T-cell (primary cell): ENCODE measurements at regions not wholly inside any gene's neighbourhood (a gene's known extent, or its start where the extent isn't known, plus 50 kb on each side); places are given as distances from the start of the nearest gene placed in this dataset.

Experiments used
- ATAC-seq, 4 experiments: fragments of 200-7000 bp in 3 of 4; fragments of 150-1000 bp in 1 of 4; cut with Tn5 transposase; replicated peaks in 1 of 4; 1 replicate in 3 of 4; 2 replicates in 1 of 4; pipeline ENCODE4 v1.10.0; 2021; ENCODE audit warnings: moderate library complexity in 3 of 4, mild to moderate bottlenecking in 2 of 4, moderate number of reproducible peaks in 1 of 4
- CTCF ChIA-PET, 2 donors: fragments of 300-600 bp; sonication (Branson Sonifier 250); formaldehyde crosslinking; loops; one replicate each; lab custom pipeline; 2022; ENCODE audit warnings: antibody characterized with exemption in 2 of 2; lab: Charles Lee
- POLR2A ChIA-PET, 2 donors: fragments of 300-600 bp; sonication (Branson Sonifier 250); formaldehyde crosslinking; loops; one replicate each; lab custom pipeline; 2022; ENCODE audit warnings: antibody characterized with exemption in 2 of 2; lab: Charles Lee
- DNase-seq, 35 experiments: peaks; one replicate each; pipeline versions ENCODE4 v3.0.0 to v3.0.0-alpha.2; 2013 to 2023
- H3K27ac ChIP-seq: one replicate; pipeline ENCODE4 v1.5.1; 2013; ENCODE audit warnings: low read length
- H3K27me3 ChIP-seq, 2 experiments: replicated peaks in 1 of 2; 1 replicate in 1 of 2; 2 replicates in 1 of 2; pipeline versions ENCODE4 v1.6.1 to v1.7.0; 2013; ENCODE audit warnings: low read length in 1 of 2, mixed read lengths in 1 of 2; ENCODE audit not compliant: control insufficient read depth in 2 of 2, insufficient read depth in 2 of 2; ENCODE audit errors: extremely low read depth in 1 of 2
- H3K36me3 ChIP-seq, 2 donors: 1 replicate in 1 of 2; 2 replicates in 1 of 2; pipeline versions ENCODE4 v1.6.1 to v1.7.0; 2013; ENCODE audit warnings: low read length in 1 of 2; ENCODE audit not compliant: control insufficient read depth in 2 of 2, insufficient read depth in 1 of 2; ENCODE audit errors: extremely low read depth in 1 of 2
- H3K4me1 ChIP-seq, 2 experiments: 1 replicate in 1 of 2; 2 replicates in 1 of 2; pipeline versions ENCODE4 v1.6.1 to v1.7.0; 2013; ENCODE audit warnings: low read length in 2 of 2, mixed read lengths in 1 of 2; ENCODE audit not compliant: insufficient read depth in 2 of 2, control insufficient read depth in 1 of 2; ENCODE audit errors: extremely low read depth in 1 of 2
- H3K4me3 ChIP-seq, 2 donors: 1 replicate in 1 of 2; 2 replicates in 1 of 2; pipeline versions ENCODE4 v1.5.1 to v1.7.0; 2013; ENCODE audit warnings: mild to moderate bottlenecking in 2 of 2, low read length in 1 of 2, moderate library complexity in 1 of 2; ENCODE audit not compliant: control insufficient read depth in 1 of 2; ENCODE audit errors: extremely low read depth in 1 of 2
- H3K9me3 ChIP-seq: 2 replicates; pipeline ENCODE4 v1.7.0; 2013
- H3K27ac Mint-ChIP-seq, 2 donors: one replicate each; pipeline ENCODE4 v1.8.0; 2020 to 2021; ENCODE audit warnings: mild to moderate bottlenecking in 2 of 2, mixed read lengths in 2 of 2
- H3K27me3 Mint-ChIP-seq, 2 donors: one replicate each; pipeline ENCODE4 v1.8.0; 2021 to 2022; ENCODE audit warnings: mixed read lengths in 2 of 2
- H3K36me3 Mint-ChIP-seq: one replicate; pipeline ENCODE4 v1.8.0; 2021; ENCODE audit warnings: mixed read lengths
- H3K4me1 Mint-ChIP-seq, 3 donors: one replicate each; pipeline ENCODE4 v1.8.0; 2020 to 2022; ENCODE audit warnings: mixed read lengths in 3 of 3, mild to moderate bottlenecking in 1 of 3
- H3K4me3 Mint-ChIP-seq, 3 donors: one replicate each; pipeline ENCODE4 v1.8.0; 2020 to 2022; ENCODE audit warnings: mild to moderate bottlenecking in 3 of 3, mixed read lengths in 3 of 3, moderate library complexity in 3 of 3
- H3K9me3 Mint-ChIP-seq, 3 donors: one replicate each; pipeline ENCODE4 v1.8.0; 2020 to 2022; ENCODE audit warnings: mixed read lengths in 3 of 3
- WGBS: methylation state at CpG from one replicate; pipeline ENCODE4 v1.1.5; 2013; ENCODE audit warnings: missing lambda C conversion rate; ENCODE audit not compliant: insufficient coverage; 5-methylcytosine and 5-hydroxymethylcytosine counted together

DNA sequence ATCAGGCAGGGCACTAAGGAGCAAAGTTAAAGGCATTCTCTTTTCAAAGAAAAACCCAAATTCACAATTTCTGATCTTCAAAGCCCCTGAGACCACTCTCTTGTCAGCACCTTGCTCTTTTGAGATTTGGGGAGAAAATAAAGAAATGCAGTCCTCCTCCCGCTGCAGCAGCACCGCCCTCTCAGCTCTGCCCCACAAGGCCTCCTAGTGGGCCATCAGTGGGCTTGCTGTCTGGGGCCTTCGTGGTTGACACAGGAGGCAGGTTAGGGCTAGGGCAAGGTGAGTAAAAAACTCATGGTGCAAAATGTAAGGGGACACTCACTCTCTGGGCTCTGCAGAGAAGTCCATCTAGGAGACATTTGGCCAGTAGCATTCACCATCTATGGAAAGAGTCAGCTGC is 67.4 kb upstream of the CTTNBP2NL start:
- ChIA-PET CTCF (no interaction called here), POLR2A (no interaction called here)
- Mint-ChIP-seq H3K4me3 (no peak overlapping the region), H3K27me3 (peaks cover 44 to 48% of the 10 kb centered on the region in 2 donors), H3K36me3 (no peaks in the 10 kb centered on the region), H3K27ac (no peak overlapping the region), H3K9me3 (no peaks in the 10 kb centered on the region), H3K4me1 (no peaks in the 10 kb centered on the region)
- no peak for ATAC-seq
- no peak for DNase-seq
- no CpG with 5 or more reads among the region's 3 CpGs for WGBS
- Histone ChIP-seq H3K27me3 (peaks cover 2 to 32% of the 10 kb centered on the region in 2 experiments), H3K9me3 (no peaks in the 10 kb centered on the region), H3K36me3 (no peaks in the 10 kb centered on the region), H3K27ac (no peak overlapping the region), H3K4me3 (no peak overlapping the region), H3K4me1 (no peaks in the 10 kb centered on the region)

GRCh38 chr1:112332176-112333150 is 63.6 kb upstream of the CTTNBP2NL start:
- 100% methylated on average over 2 of the region's 9 CpGs for WGBS
- CTCF ChIA-PET = no interaction called here
- no peak for ATAC-seq

GRCh38 chr1:112335351-112335750 is 60.7 kb upstream of the CTTNBP2NL start:
- H3K27me3 Mint-ChIP-seq = peaks cover 41 to 46% of the 10 kb centered on the region in 2 donors
- H3K27ac Mint-ChIP-seq = no peak overlapping the region
- H3K4me1 Mint-ChIP-seq = peaks cover 5 to 12% (median 7%) of the 10 kb centered on the region in 3 donors
- Histone ChIP-seq H3K36me3 (no peaks in the 10 kb centered on the region), H3K4me3 (no peak overlapping the region), H3K9me3 (no peaks in the 10 kb centered on the region), H3K4me1 (peaks cover 0 to 5% of the 10 kb centered on the region in 2 experiments), H3K27ac (no peak overlapping the region), H3K27me3 (peaks cover 2 to 26% of the 10 kb centered on the region in 2 experiments)
- no peaks in the 10 kb centered on the region for H3K9me3 Mint-ChIP-seq
- no peak overlapping the region for H3K4me3 Mint-ChIP-seq
- ChIA-PET CTCF (no interaction called here), POLR2A (no interaction called here)
- ATAC-seq (no peak), DNase-seq (no peak)
- no peaks in the 10 kb centered on the region for H3K36me3 Mint-ChIP-seq
- WGBS = no CpG with 5 or more reads among the region's 3 CpGs

More at GRCh38 chr1:112332176-112333150, 63.6 kb upstream of the CTTNBP2NL start:
- peaks cover 39 to 51% of the 10 kb centered on the region in 2 donors for H3K27me3 Mint-ChIP-seq
- H3K4me3 Mint-ChIP-seq = no peak overlapping the region
- H3K9me3 ChIP-seq = no peaks in the 10 kb centered on the region
- no peak overlapping the region for H3K27ac ChIP-seq
- no peak for DNase-seq
- H3K36me3 Mint-ChIP-seq = no peaks in the 10 kb centered on the region
- H3K4me3 ChIP-seq = no peak overlapping the region
- H3K4me1 ChIP-seq = peaks cover 0 to 5% of the 10 kb centered on the region in 2 experiments
- peaks cover 2 to 24% of the 10 kb centered on the region in 2 experiments for H3K27me3 ChIP-seq
- POLR2A ChIA-PET = no interaction called here
- H3K4me1 Mint-ChIP-seq = peaks cover 5 to 8% (median 7%) of the 10 kb centered on the region in 3 donors
- H3K36me3 ChIP-seq = no peaks in the 10 kb centered on the region
- H3K9me3 Mint-ChIP-seq = no peaks in the 10 kb centered on the region
- H3K27ac Mint-ChIP-seq = no peak overlapping the region

- peak in 2 of 4 experiments; percentile 62 to 64 for ATAC-seq
- no peaks in the 10 kb centered on the region for H3K36me3 Mint-ChIP-seq
- CTCF ChIA-PET = interaction anchor here (0.7 kb wide), 4 partner anchors 16 to 1897 kb away, joined by 3 to 6 read pairs (median 3); no protein-coding TSS in a partner anchor
- Histone ChIP-seq H3K4me1 (peaks cover 0 to 5% of the 10 kb centered on the region in 2 experiments), H3K27ac (no peak overlapping the region), H3K27me3 (peaks cover 2 to 22% of the 10 kb centered on the region in 2 experiments), H3K9me3 (no peaks in the 10 kb centered on the region), H3K4me3 (no peak overlapping the region), H3K36me3 (no peaks in the 10 kb centered on the region)
- no peak overlapping the region for H3K27ac Mint-ChIP-seq
- peak overlapping the region; percentile 10 to 49 (median 23) for H3K4me3 Mint-ChIP-seq
- H3K27me3 Mint-ChIP-seq = peaks cover 26 to 38% of the 10 kb centered on the region in 2 donors
- DNase-seq = peak in 10 of 35 experiments; percentile 4 to 35 (median 16)
- peaks cover 5 to 12% (median 7%) of the 10 kb centered on the region in 3 donors for H3K4me1 Mint-ChIP-seq
- POLR2A ChIA-PET = no interaction called here
- WGBS = 4% methylated on average over 6 of the region's 13 CpGs
- no peaks in the 10 kb centered on the region for H3K9me3 Mint-ChIP-seq
These were observed 58.9 kb upstream of the CTTNBP2NL start for GRCh38 chr1:112337028-112337531.

GRCh38 chr1:112341986-112342385 is 54.0 kb upstream of the CTTNBP2NL start:
- ATAC-seq (no peak), DNase-seq (no peak)
- no peaks in the 10 kb centered on the region for H3K36me3 Mint-ChIP-seq
- peaks cover 7 to 19% of the 10 kb centered on the region in 2 donors for H3K27me3 Mint-ChIP-seq
- CTCF ChIA-PET = no interaction called here
- no peak overlapping the region for H3K27ac ChIP-seq
- H3K36me3 ChIP-seq = no peaks in the 10 kb centered on the region
- peaks cover 11 to 19% of the 10 kb centered on the region in 2 experiments for H3K4me1 ChIP-seq
- no peaks in the 10 kb centered on the region for H3K9me3 Mint-ChIP-seq
- H3K27ac Mint-ChIP-seq = no peak overlapping the region
- no peak overlapping the region for H3K4me3 ChIP-seq
- H3K27me3 ChIP-seq = peaks cover 0 to 15% of the 10 kb centered on the region in 2 experiments
- POLR2A ChIA-PET = no interaction called here
- peaks cover 22 to 30% (median 22%) of the 10 kb centered on the region in 3 donors for H3K4me1 Mint-ChIP-seq
- no peaks in the 10 kb centered on the region for H3K9me3 ChIP-seq
- no peak overlapping the region for H3K4me3 Mint-ChIP-seq
- no CpG with 5 or more reads among the region's 4 CpGs for WGBS

DNA sequence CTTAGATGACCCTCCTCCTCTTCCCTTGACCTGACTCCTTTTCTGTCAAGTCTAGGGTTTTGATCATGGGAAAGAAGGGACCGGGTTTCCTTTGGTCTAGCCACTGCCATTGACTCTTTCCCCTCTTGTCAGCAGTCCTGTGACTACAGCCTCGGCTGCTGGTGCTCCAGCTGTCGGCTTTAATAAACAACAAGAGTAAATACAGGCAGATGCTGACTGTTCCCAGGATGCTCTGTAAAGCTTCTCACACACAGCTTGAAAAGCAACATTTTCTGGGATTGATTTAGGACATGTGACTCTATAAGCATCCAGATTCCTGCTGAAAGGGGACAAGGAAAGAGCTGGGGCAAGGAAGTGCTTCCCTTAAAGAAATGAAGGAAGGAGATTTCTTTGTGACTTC is 53.5 kb upstream of the CTTNBP2NL start:
- Histone ChIP-seq H3K27ac (no peak overlapping the region), H3K36me3 (no peaks in the 10 kb centered on the region), H3K4me1 (peaks cover 11 to 14% of the 10 kb centered on the region in 2 experiments), H3K27me3 (peaks cover 0 to 9% of the 10 kb centered on the region in 2 experiments), H3K4me3 (no peak overlapping the region), H3K9me3 (no peaks in the 10 kb centered on the region)
- Mint-ChIP-seq H3K36me3 (no peaks in the 10 kb centered on the region), H3K4me3 (no peak overlapping the region), H3K9me3 (no peaks in the 10 kb centered on the region), H3K4me1 (peaks cover 19 to 24% (median 20%) of the 10 kb centered on the region in 3 donors), H3K27ac (no peak overlapping the region), H3K27me3 (peaks cover 4 to 15% of the 10 kb centered on the region in 2 donors)
- no peak for DNase-seq
- ATAC-seq = no peak
- ChIA-PET CTCF (no interaction called here), POLR2A (no interaction called here)
- WGBS = 78% methylated on average over 2 of the region's 3 CpGs
